Muscle layer of colon (tissue), 2 donors: ENCODE measurements at regions not wholly inside any gene's neighbourhood (a gene's known extent, or its start where the extent isn't known, plus 50 kb on each side); places are given as distances from the start of the nearest gene placed in this dataset.

Experiments used
- H3K27ac ChIP-seq: one replicate; pipeline ENCODE4 v1.7.0; 2013; ENCODE audit warnings: low read depth, mild to moderate bottlenecking, low read length, moderate library complexity
- H3K27me3 ChIP-seq, 2 donors: one replicate each; pipeline ENCODE4 v1.7.0; 2013; ENCODE audit warnings: low read length in 2 of 2, mild to moderate bottlenecking in 2 of 2; ENCODE audit not compliant: insufficient read depth in 2 of 2, control insufficient read depth in 1 of 2
- H3K36me3 ChIP-seq: one replicate; pipeline ENCODE4 v1.7.0; 2013; ENCODE audit warnings: mild to moderate bottlenecking, low read length; ENCODE audit not compliant: insufficient read depth
- H3K4me1 ChIP-seq: one replicate; pipeline ENCODE4 v1.7.0; 2013; ENCODE audit warnings: mild to moderate bottlenecking, low read length; ENCODE audit not compliant: insufficient read depth
- H3K4me3 ChIP-seq, 2 donors: one replicate each; pipeline ENCODE4 v1.7.0; 2013; ENCODE audit warnings: low read length in 2 of 2, low read depth in 1 of 2, mild to moderate bottlenecking in 1 of 2, moderate library complexity in 1 of 2
- H3K9ac ChIP-seq: one replicate; pipeline ENCODE4 v1.7.0; 2013; ENCODE audit warnings: low read length
- H3K9me3 ChIP-seq: one replicate; pipeline ENCODE4 v1.7.0; 2013; ENCODE audit warnings: mild to moderate bottlenecking, low read length
- donor health status: abdominal sarcoma.
- donor health status: Adenocarcinoma of cecum.

DNA sequence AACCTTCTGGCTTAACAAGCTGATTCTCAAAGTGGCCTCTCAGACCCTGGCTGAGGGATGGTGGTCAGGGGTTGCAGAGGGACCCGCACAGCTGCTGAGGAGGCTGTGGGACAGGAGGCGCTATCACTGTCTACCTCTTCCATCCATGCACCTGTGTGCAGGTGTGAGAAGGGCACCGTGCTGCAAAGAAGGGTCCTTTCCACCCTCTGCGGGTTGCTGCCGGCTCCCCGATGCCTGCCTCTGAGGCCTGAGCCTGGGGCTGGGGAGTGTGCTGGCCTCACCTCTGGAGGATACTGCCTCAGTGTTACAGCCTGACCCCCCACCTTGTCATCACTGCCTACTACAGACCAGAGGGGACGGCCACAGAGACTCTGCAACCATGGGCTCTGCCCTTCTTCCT lies 66.1 kb upstream of the B3GAT1 start:
- Histone ChIP-seq H3K4me1 (no peaks in the 10 kb centered on the region), H3K27me3 (peaks cover 0 to 9% of the 10 kb centered on the region in 2 donors), H3K36me3 (no peaks in the 10 kb centered on the region), H3K9ac (no peak overlapping the region), H3K27ac (no peak overlapping the region), H3K4me3 (no peak overlapping the region), H3K9me3 (no peaks in the 10 kb centered on the region)

DNA sequence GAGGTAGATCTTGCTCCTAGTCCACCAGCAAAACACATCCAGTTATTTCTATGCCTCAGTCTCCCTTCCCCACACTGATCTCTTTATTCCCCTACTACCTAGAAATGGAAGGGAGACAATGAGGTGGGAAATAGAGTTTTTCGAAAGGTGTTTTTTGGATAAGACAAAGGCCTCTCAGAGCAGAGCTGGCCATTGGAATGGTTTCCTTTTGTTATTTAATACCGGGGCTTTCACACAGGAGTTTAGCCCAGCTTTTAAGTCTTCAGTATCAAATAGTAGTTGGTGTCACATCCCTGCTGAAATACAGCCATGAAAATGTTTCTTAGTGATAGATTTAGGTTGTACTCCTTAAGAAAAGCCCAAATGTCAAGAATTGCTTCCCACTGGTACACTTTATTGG lies 65.4 kb upstream of the B3GAT1 start:
- no peak overlapping the region for H3K4me3 ChIP-seq
- H3K27me3 ChIP-seq: peaks cover 0 to 12% of the 10 kb centered on the region in 2 donors
- H3K27ac ChIP-seq: no peak overlapping the region
- H3K36me3 ChIP-seq: no peaks in the 10 kb centered on the region
- no peaks in the 10 kb centered on the region for H3K4me1 ChIP-seq
- H3K9ac ChIP-seq: no peak overlapping the region
- no peaks in the 10 kb centered on the region for H3K9me3 ChIP-seq

DNA sequence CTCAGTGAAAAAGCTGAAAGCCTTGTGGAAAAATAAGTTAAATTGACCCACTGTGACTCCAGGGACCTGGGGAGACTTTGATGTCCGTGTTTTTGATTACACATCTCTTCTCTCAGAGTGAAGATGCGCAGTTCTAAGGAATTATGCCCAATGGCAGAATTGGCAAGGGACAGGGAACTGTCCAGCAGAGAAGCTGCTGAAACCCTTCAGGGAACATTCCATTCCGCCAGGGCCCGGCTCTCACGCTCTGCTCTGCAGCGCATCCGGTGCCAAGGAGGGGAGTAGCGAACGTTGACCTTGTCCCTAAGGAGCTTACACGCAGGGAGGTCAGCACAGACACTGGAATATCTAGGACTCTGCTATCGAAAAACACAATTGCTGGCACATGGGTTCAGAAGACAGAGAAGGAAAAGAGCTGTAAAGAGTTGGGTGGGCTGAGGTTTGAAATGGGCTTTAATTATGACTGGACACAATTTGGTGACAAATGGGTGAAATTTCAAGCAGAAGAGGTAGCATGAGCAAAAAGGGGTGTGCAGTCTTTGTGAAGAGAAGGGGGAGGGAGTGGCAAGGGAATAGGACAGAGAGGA lies 64.5 kb upstream of the B3GAT1 start:
- no peak overlapping the region for H3K27ac ChIP-seq
- H3K36me3 ChIP-seq: no peaks in the 10 kb centered on the region
- no peaks in the 10 kb centered on the region for H3K4me1 ChIP-seq
- H3K4me3 ChIP-seq: no peak overlapping the region
- no peaks in the 10 kb centered on the region for H3K9me3 ChIP-seq
- peaks cover 0 to 16% of the 10 kb centered on the region in 2 donors for H3K27me3 ChIP-seq
- H3K9ac ChIP-seq: no peak overlapping the region

DNA sequence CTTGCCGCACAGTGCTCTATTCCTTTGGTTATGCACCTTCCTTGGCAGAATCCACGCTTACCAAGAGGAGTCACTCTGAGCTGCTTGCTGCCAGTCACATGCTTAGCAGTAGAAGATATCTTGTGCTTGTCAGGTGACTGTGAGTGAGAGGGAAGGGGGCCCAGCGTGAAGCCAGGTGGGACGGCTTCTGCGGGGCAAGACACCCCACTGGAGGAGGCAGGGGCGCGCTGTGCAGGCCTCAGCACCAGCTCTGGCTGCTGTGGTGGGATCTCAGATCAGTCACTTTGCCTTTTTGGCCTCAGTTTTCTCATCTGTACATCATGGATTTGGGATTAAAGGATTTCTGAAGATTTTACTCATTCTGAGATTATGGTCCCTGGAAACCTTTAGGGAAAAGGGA lies 63.9 kb upstream of the B3GAT1 start:
- Histone ChIP-seq H3K9me3 (no peaks in the 10 kb centered on the region), H3K27ac (no peak overlapping the region), H3K27me3 (peaks cover 0 to 16% of the 10 kb centered on the region in 2 donors), H3K4me1 (no peaks in the 10 kb centered on the region), H3K4me3 (no peak overlapping the region), H3K9ac (no peak overlapping the region), H3K36me3 (no peaks in the 10 kb centered on the region)

DNA sequence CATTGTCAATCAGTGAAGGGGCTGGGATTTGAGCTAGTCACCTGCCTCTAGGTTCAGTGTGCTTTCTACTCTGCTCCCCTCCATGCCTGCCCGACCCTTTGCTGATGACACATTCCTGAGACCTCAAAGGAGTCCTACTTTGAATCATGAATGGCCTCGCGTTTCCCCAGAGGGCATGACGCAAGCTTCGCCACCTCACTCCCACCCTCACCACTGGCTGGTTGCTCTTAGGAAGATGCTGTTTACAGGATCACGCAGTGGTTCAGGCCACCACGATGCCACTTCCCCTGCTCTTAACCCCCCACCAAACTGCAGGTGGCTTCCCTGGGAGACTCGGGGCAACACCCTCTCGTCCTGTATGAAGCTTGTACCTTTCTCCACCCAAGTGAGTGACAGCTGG lies 62.9 kb upstream of the B3GAT1 start:
- H3K9ac ChIP-seq: no peak overlapping the region
- no peak overlapping the region for H3K27ac ChIP-seq
- no peaks in the 10 kb centered on the region for H3K36me3 ChIP-seq
- H3K27me3 ChIP-seq: peaks cover 0 to 16% of the 10 kb centered on the region in 2 donors
- H3K4me3 ChIP-seq: no peak overlapping the region
- H3K4me1 ChIP-seq: no peaks in the 10 kb centered on the region
- no peaks in the 10 kb centered on the region for H3K9me3 ChIP-seq

DNA sequence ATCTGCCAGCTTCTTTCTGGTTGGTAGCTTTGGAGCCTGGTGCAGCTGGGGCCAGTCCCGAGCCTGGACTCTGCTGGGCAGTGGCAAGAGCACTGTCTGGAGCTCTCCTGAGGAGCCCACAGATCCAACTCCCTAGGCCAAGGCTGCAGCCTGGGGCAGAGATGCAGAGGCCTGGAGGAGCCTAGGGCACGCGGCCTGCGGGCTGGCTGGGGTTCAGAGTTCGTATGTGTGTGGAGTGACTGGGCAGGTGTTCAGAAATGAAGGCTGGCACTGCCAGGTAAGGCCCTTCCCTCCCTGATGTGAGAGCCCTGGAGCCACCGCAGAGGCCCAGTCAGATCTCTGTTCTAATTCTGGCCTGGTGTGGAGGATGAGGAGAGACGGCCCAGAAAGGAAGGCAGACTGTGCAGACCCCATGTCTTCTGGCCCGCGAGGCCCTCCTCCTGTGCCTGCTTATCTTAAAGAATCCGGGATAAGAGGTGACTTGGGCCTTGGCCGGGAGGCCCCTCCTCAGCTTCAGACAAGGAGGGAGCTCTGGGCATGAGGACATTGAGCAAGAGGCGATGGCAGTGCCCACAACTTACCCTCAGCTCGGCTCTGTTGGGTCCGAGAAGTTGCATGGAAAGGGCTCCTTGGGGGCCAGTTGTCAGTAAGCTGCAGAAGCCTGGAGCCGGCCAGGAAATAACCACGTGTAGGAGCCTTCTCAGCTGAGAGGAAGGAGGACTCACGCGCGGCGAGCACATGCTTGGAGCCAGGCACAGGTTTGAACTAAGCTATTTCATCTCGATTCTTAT lies 62.2 kb upstream of the B3GAT1 start:
- no peak overlapping the region for H3K27ac ChIP-seq
- H3K36me3 ChIP-seq: no peaks in the 10 kb centered on the region

DNA sequence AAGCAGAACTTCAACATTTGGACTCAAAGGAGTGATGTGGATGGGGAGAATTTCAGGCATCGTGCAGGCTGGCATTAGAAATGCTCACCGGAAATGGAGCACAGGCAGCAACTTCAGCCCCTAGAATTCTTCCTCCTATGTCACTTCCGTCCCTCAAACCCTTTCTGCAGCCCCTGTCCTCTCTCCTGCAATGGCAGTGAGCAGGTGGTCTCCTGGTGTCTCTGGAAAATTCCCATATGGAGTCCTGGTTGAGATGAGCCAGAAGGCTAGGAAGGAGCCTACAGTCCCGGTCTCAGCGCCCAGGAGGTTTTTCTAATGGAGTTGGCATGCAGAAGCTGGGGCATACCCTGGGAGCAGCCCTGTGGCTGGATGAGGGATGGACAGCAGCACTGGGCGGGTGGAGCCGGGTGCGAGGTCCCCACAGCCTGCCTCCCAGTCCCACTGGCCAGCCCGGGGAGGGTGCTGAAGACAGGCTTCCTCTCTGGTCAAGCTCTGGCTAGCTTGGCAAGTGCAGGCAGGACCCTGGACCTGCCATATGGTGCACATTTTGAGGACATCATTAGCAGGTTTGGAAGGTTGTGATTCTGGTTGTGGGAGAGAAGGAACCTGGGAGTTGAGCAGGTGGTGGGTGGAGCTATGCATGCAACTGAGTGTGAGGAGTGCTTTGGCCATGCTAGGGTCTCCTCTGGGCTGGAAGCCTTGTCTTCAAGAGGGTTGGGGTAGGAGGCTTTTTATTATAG lies 59.8 kb upstream of the B3GAT1 start:
- Histone ChIP-seq H3K27ac (no peak overlapping the region), H3K4me1 (no peaks in the 10 kb centered on the region), H3K4me3 (no peak overlapping the region), H3K27me3 (peaks cover 0 to 16% of the 10 kb centered on the region in 2 donors), H3K9me3 (no peaks in the 10 kb centered on the region), H3K9ac (no peak overlapping the region), H3K36me3 (no peaks in the 10 kb centered on the region)

More for the DNA sequence above, 62.2 kb upstream of the B3GAT1 start:
- no peaks in the 10 kb centered on the region for H3K9me3 ChIP-seq
- H3K4me3 ChIP-seq: no peak overlapping the region
- no peak overlapping the region for H3K9ac ChIP-seq
- H3K4me1 ChIP-seq: no peaks in the 10 kb centered on the region
- peaks cover 0 to 16% of the 10 kb centered on the region in 2 donors for H3K27me3 ChIP-seq

DNA sequence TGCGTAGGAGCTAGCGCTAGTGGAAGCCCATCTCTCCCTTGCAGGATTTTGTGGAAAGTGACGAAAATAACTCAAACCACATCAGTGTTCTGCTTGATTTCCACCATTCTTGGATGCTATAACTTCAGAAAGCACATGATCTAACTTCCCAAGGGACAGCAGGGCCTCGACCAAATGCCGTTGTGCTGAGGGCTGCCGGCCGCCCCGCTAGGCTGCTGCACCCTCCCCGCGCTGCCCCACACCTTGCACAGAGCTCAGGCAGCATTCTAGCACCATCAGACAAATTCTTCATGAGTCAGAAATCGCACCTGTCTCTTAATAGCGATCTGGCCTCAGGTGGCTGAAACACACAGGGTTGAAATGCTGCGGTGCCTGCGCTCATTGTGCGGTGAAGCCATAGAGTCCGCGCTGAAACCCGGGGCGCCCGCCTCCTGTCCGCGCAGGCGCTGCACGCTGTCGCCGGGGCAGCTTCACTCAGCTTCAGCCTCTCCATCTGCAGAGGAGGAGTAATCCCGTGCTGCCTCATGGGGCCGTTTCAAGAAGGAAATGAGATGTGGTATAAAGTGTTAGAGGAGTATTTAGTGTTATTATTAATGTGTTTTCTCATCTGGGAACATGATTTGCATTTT lies 59.2 kb upstream of the B3GAT1 start:
- Histone ChIP-seq H3K9me3 (no peaks in the 10 kb centered on the region), H3K9ac (no peak overlapping the region), H3K27me3 (peaks cover 3 to 11% of the 10 kb centered on the region in 2 donors), H3K4me3 (no peak overlapping the region), H3K4me1 (no peaks in the 10 kb centered on the region), H3K27ac (no peak overlapping the region), H3K36me3 (no peaks in the 10 kb centered on the region)

DNA sequence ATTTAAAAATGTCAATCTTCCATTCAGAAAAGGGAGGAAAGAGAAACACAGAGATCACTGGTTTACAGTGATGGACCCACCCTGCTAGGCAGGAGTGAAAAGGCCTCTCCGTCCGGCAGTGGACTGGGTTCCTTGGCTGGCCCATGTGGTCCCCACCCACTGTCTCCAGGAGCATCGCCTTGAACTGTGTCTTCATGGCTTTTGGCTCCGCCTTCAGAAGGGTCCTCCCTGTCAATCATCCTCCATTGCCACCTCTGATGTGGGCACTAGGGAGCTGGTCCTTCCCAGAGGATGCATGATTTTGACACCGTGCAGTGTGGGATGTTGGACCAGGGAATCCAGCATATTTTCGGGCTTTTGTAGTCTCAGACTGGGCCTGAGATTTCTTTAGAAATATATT lies 58.2 kb upstream of the B3GAT1 start:
- Histone ChIP-seq H3K27ac (no peak overlapping the region), H3K9me3 (no peaks in the 10 kb centered on the region), H3K4me1 (no peaks in the 10 kb centered on the region), H3K36me3 (no peaks in the 10 kb centered on the region), H3K4me3 (no peak overlapping the region), H3K9ac (no peak overlapping the region), H3K27me3 (peaks cover 5 to 12% of the 10 kb centered on the region in 2 donors)

DNA sequence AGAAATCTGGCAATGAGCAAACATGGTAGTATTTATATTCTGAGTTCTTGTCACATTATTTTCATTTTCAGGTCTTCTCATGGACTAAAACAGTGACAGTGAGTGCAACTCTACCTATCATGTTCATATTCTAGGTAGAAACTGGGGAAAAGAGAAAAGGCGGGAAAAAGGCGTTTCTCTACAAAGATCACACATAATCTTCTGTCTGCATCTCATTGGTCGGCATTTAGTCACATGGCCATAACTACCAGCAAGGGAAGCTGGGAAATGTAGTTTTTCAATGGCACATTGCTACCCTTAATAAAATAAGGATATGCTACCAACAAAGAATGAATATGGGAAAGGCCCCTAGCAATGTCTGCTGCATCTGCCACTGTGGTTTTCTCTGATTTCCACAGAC lies 57.6 kb upstream of the B3GAT1 start:
- no peaks in the 10 kb centered on the region for H3K9me3 ChIP-seq
- H3K4me3 ChIP-seq: no peak overlapping the region
- no peak overlapping the region for H3K9ac ChIP-seq
- H3K27ac ChIP-seq: no peak overlapping the region
- no peaks in the 10 kb centered on the region for H3K4me1 ChIP-seq
- peaks cover 7 to 12% of the 10 kb centered on the region in 2 donors for H3K27me3 ChIP-seq
- no peaks in the 10 kb centered on the region for H3K36me3 ChIP-seq

DNA sequence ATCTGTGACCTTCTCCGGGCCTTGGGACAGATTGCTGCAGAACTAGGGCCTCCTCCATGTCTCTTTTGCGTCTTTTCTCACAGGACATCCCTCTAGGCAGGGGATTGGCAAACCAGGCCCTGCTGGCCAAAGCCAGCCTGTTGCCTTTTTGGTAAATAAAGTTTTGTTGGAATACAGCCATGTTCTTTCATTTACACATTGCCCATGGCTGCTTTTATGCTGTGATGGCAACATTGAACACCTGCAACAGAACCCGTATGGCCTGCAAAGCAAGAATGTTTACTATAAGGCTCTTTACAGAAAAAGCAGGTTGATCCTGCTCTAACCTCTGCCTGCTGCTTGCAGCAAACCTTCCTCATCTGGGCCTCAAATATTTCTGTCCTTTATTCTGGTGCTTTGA lies 56.8 kb upstream of the B3GAT1 start:
- Histone ChIP-seq H3K4me3 (no peak overlapping the region), H3K27ac (no peak overlapping the region), H3K4me1 (no peaks in the 10 kb centered on the region), H3K9me3 (no peaks in the 10 kb centered on the region), H3K36me3 (no peaks in the 10 kb centered on the region), H3K27me3 (peaks cover 11 to 12% of the 10 kb centered on the region in 2 donors), H3K9ac (no peak overlapping the region)
